SK-N-MC (cell line): ENCODE measurements at regions not wholly inside any gene's neighbourhood (a gene's known extent, or its start where the extent isn't known, plus 50 kb on each side); places are given as distances from the start of the nearest gene placed in this dataset.

ENCODE experiments used
- EZH2 ChIP-seq: fragments of 200-600 bp; sonication (generic); IDR thresholded peaks from one replicate; pipeline ENCODE4 v1.6.1; 2017; ENCODE audit warnings: antibody characterized with exemption
- POLR2AphosphoS5 ChIP-seq: IDR thresholded peaks from 2 replicates; pipeline ENCODE4 v1.6.1; 2012; ENCODE audit warnings: mild to moderate bottlenecking, low read depth, low read length, borderline replicate concordance

GRCh38 chr21:36569511-36569910, 89.6 kb upstream of the CLDN14 start:
- TF ChIP-seq POLR2AphosphoS5 (no peak), EZH2 (no peak)
